Endothelial cell of umbilical vein (primary cell): ENCODE measurements at regions not wholly inside any gene's neighbourhood (a gene's known extent, or its start where the extent isn't known, plus 50 kb on each side); places are given as distances from the start of the nearest gene placed in this dataset.

Experiments used
- BruUV-seq: library from RNA; stranded (reverse); fragments of 400-500 nt; replicated peaks from 2 replicates; lab custom pipeline; 2021; lab: Mats Ljungman, UMichigan
- CTCF ChIA-PET: fragments of 300-600, 350-600 bp; sonication (Branson Sonifier 250); formaldehyde crosslinking; loops from one replicate; lab custom pipeline; 2021; ENCODE audit warnings: antibody characterized with exemption, inconsistent platforms; lab: Charles Lee
- POLR2A ChIA-PET: fragments of 300-600, 350-600 bp; sonication (Branson Sonifier 250); formaldehyde crosslinking; loops from one replicate; lab custom pipeline; 2021; ENCODE audit warnings: antibody characterized with exemption, inconsistent platforms; lab: Charles Lee
- DNase-seq: peaks from one replicate; pipeline ENCODE4 v3.0.0-alpha.2; 2011; ENCODE audit warnings: low read depth, low spot score
- FAIRE-seq: peaks from 2 replicates; lab custom pipeline; 2011; peaks lifted over from hg19 to GRCh38; lab: Jason Lieb, UNC
- H2AFZ ChIP-seq: 2 replicates; pipeline ENCODE4 v1.6.0; 2012; ENCODE audit warnings: low read depth, low read length, control low read depth, inconsistent platforms
- H3K27ac ChIP-seq: 2 replicates; pipeline ENCODE4 v1.5.1; 2011; ENCODE audit warnings: low read depth, mild to moderate bottlenecking, control low read depth, low read length, moderate library complexity; ENCODE audit not compliant: insufficient read depth
- H3K27me3 ChIP-seq, 2 experiments: 2 replicates each; pipeline versions ENCODE4 v1.6.0 to v1.6.1; 2011; ENCODE audit warnings: low read length in 2 of 2, mixed read lengths in 1 of 2; ENCODE audit not compliant: control insufficient read depth in 2 of 2, insufficient read depth in 2 of 2
- H3K36me3 ChIP-seq, 2 experiments: 2 replicates in 1 of 2; 3 replicates in 1 of 2; pipeline ENCODE4 v1.5.1; 2011; ENCODE audit warnings: low read length in 2 of 2, mild to moderate bottlenecking in 1 of 2, moderate library complexity in 1 of 2; ENCODE audit not compliant: control insufficient read depth in 2 of 2, insufficient read depth in 2 of 2; ENCODE audit errors: extremely low read depth in 1 of 2
- H3K4me1 ChIP-seq: 3 replicates; pipeline ENCODE4 v1.5.1; 2011; ENCODE audit warnings: mild to moderate bottlenecking, low read length; ENCODE audit not compliant: control insufficient read depth, insufficient read depth; ENCODE audit errors: extremely low read depth
- H3K4me2 ChIP-seq: 2 replicates; pipeline ENCODE4 v1.6.1; 2011; ENCODE audit warnings: low read length, control low read depth, mixed read lengths; ENCODE audit not compliant: insufficient read depth
- H3K4me3 ChIP-seq, 3 experiments: fragments of 200-600 bp in 1 of 3; sonication (generic), shearing (Covaris generic) in 1 of 3; replicated peaks in 1 of 3; 2 replicates each; pipeline ENCODE4 v1.5.1; 2011 to 2016; ENCODE audit warnings: control low read depth in 3 of 3, low read length in 3 of 3, mild to moderate bottlenecking in 2 of 3, inconsistent platforms in 1 of 3, low read depth in 1 of 3, moderate library complexity in 1 of 3; ENCODE audit not compliant: insufficient read depth in 1 of 3
- H3K79me2 ChIP-seq: 2 replicates; pipeline ENCODE4 v1.6.0; 2012; ENCODE audit warnings: low read length, inconsistent platforms; ENCODE audit not compliant: control insufficient read depth, insufficient read depth
- H3K9ac ChIP-seq: replicated peaks from 2 replicates; pipeline ENCODE3; 2011; ENCODE audit warnings: low read length, control low read depth; ENCODE audit not compliant: insufficient read depth; ENCODE audit errors: extremely low read depth
- H3K9me1 ChIP-seq: replicated peaks from 3 replicates; pipeline ENCODE4 v1.6.0; 2011; ENCODE audit warnings: mild to moderate bottlenecking, low read length; ENCODE audit not compliant: control insufficient read depth, insufficient read depth; ENCODE audit errors: extremely low read depth
- H3K9me3 ChIP-seq: replicated peaks from 2 replicates; pipeline ENCODE4 v1.5.1; 2012; ENCODE audit warnings: low read length, inconsistent platforms; ENCODE audit not compliant: control insufficient read depth, insufficient read depth
- H4K20me1 ChIP-seq: replicated peaks from 2 replicates; pipeline ENCODE3; 2011; ENCODE audit warnings: mild to moderate bottlenecking, low read length; ENCODE audit not compliant: control insufficient read depth, insufficient read depth; ENCODE audit errors: extremely low read depth
- CTCF ChIP-seq, 2 donors: IDR thresholded peaks; 1 replicate in 1 of 2; 2 replicates in 1 of 2; pipeline ENCODE4 v1.5.1; 2011; ENCODE audit warnings: low read length in 2 of 2, mild to moderate bottlenecking in 2 of 2, moderate library complexity in 2 of 2, control low read depth in 1 of 2, inconsistent platforms in 1 of 2, low read depth in 1 of 2; ENCODE audit not compliant: insufficient read depth in 1 of 2; ENCODE audit errors: extremely low read depth in 1 of 2
- EZH2 ChIP-seq: IDR thresholded peaks from 2 replicates; pipeline ENCODE4 v1.6.1; 2012; ENCODE audit warnings: borderline replicate concordance, low read depth, mild to moderate bottlenecking, moderate library complexity, low read length, inconsistent platforms; ENCODE audit not compliant: severe bottlenecking
- FOS ChIP-seq: IDR thresholded peaks from 2 replicates; pipeline ENCODE4 v1.6.1; 2011; ENCODE audit warnings: mild to moderate bottlenecking, low read length, moderate library complexity, borderline replicate concordance; ENCODE audit not compliant: insufficient read depth
- GATA2 ChIP-seq: IDR thresholded peaks from 2 replicates; pipeline ENCODE4 v1.7.0; 2011; ENCODE audit warnings: low read depth, mild to moderate bottlenecking, moderate library complexity, mixed read lengths, low read length; ENCODE audit not compliant: insufficient read length, insufficient read depth
- MAX ChIP-seq: IDR thresholded peaks from 2 replicates; pipeline ENCODE4 v1.6.1; 2011; ENCODE audit not compliant: insufficient read depth, insufficient read length
- MYC ChIP-seq: IDR thresholded peaks from one replicate; pipeline ENCODE4 v1.6.1; 2011; ENCODE audit warnings: mild to moderate bottlenecking, low read depth, low read length
- POLR2A ChIP-seq: IDR thresholded peaks from 2 replicates; pipeline ENCODE4 v1.6.1; 2012; ENCODE audit warnings: low read depth, mild to moderate bottlenecking, control low read depth, low read length
- POLR2AphosphoS5 ChIP-seq: IDR thresholded peaks from 2 replicates; pipeline ENCODE4 v1.6.1; 2012; ENCODE audit warnings: low read depth, mild to moderate bottlenecking, control low read depth, low read length, moderate library complexity; ENCODE audit not compliant: insufficient read depth
- dilution Hi-C: fragments of 300-500 bp; cut with MboI; formaldehyde crosslinking; loops from one replicate; pipeline ENCODE4 v1.15.0; 2019; ENCODE audit warnings: low sequenced_read_pairs; ENCODE audit not compliant: extremely low pct_ligation_motif_present
- intact Hi-C: fragments of 100-400 bp; cut with micrococcal nuclease; formaldehyde crosslinking; loops from one replicate; pipeline ENCODE4 v1.10.0; 2022

- intact Hi-C loops = no loop called here
- FAIRE-seq (no peak), DNase-seq (no peak)
- Histone ChIP-seq H3K4me1 (no peaks in the 10 kb centered on the region), H3K36me3 (no peaks in the 10 kb centered on the region), H3K9me3 (no peaks in the 10 kb centered on the region), H3K4me3 (no peak overlapping the region), H3K4me2 (no peak overlapping the region), H3K79me2 (no peaks in the 10 kb centered on the region), H3K9me1 (no peaks in the 10 kb centered on the region), H4K20me1 (no peaks in the 10 kb centered on the region), H3K27ac (no peak overlapping the region), H2AFZ (no peak overlapping the region), H3K9ac (no peak overlapping the region), H3K27me3 (no peaks in the 10 kb centered on the region)
- TF ChIP-seq POLR2AphosphoS5 (no peak), MYC (no peak), CTCF (IDR thresholded peaks at IDR 0.05; ENCODE audit: extremely low read depth in 1 of 2, insufficient read depth in 1 of 2, low read depth in 1 of 2, low read length in 2 of 2) (no peak), EZH2 (no peak), MAX (no peak), FOS (no peak)
- dilution Hi-C loops = no loop called here
- BruUV-seq = no TSS peak
- ChIA-PET CTCF (no interaction called here), POLR2A (no interaction called here)
Observed at GRCh38 chrX:20374450-20374849, 107.7 kb upstream of the RPS6KA3 start.

GRCh38 chrX:20373063-20373462 lies 106.4 kb upstream of the RPS6KA3 start:
- intact Hi-C loops (no loop called here), dilution Hi-C loops (no loop called here)
- BruUV-seq = no TSS peak
- CTCF ChIA-PET = no interaction called here
- DNase-seq (no peak), FAIRE-seq (no peak)
- Histone ChIP-seq H3K4me2 (no peak overlapping the region), H3K9ac (no peak overlapping the region), H3K4me1 (no peaks in the 10 kb centered on the region), H3K9me3 (no peaks in the 10 kb centered on the region), H3K27me3 (no peaks in the 10 kb centered on the region), H3K36me3 (no peaks in the 10 kb centered on the region), H3K4me3 (no peak overlapping the region), H2AFZ (no peak overlapping the region), H3K79me2 (no peaks in the 10 kb centered on the region), H3K27ac (no peak overlapping the region), H4K20me1 (no peaks in the 10 kb centered on the region), H3K9me1 (no peaks in the 10 kb centered on the region)
- TF ChIP-seq POLR2A (no peak), GATA2 (no peak), EZH2 (no peak), FOS (no peak), CTCF (IDR thresholded peaks at IDR 0.05; ENCODE audit: extremely low read depth in 1 of 2, insufficient read depth in 1 of 2, low read depth in 1 of 2, low read length in 2 of 2) (no peak), MYC (no peak), MAX (no peak)
- POLR2A ChIA-PET = no interaction called here
